ENCODE measurements at regions not wholly inside any gene's neighbourhood (a gene's known extent, or its start where the extent isn't known, plus 50 kb on each side); places are given as distances from the start of the nearest gene placed in this dataset.

- no peak overlapping the region for H3K4me3 ChIP-seq (ENCODE audit: low read depth, low read length)
- no peak for TF ChIP-seq CTCF (IDR thresholded peaks at IDR 0.05; ENCODE audit: borderline replicate concordance, insufficient read depth, low read depth, low read length)
Observed at GRCh38 chr2:226581004-226581403, 218.6 kb downstream of the IRS1 start.

- no peak overlapping the region for H3K4me3 ChIP-seq (ENCODE audit: low read depth, low read length)
- TF ChIP-seq CTCF (IDR thresholded peaks at IDR 0.05; ENCODE audit: borderline replicate concordance, insufficient read depth, low read depth, low read length), result no peak
Observed at GRCh38 chr2:226580403-226580802, 219.2 kb downstream of the IRS1 start.

GRCh38 chr2:226579519-226579918 lies 220.1 kb downstream of the IRS1 start:
- no peak for TF ChIP-seq CTCF (IDR thresholded peaks at IDR 0.05; ENCODE audit: borderline replicate concordance, insufficient read depth, low read depth, low read length)

GRCh38 chr2:226578879-226579278 lies 220.7 kb downstream of the IRS1 start:
- no peak overlapping the region for H3K4me3 ChIP-seq (ENCODE audit: low read depth, low read length)
- no peak for TF ChIP-seq CTCF (IDR thresholded peaks at IDR 0.05; ENCODE audit: borderline replicate concordance, insufficient read depth, low read depth, low read length)

More at GRCh38 chr2:226579519-226579918, 220.1 kb downstream of the IRS1 start:
- H3K4me3 ChIP-seq (ENCODE audit: low read depth, low read length), result no peak overlapping the region

- no peak for TF ChIP-seq CTCF (IDR thresholded peaks at IDR 0.05; ENCODE audit: borderline replicate concordance, insufficient read depth, low read depth, low read length)
- H3K4me3 ChIP-seq (ENCODE audit: low read depth, low read length), result no peak overlapping the region
Observed at GRCh38 chr2:226578373-226578772, 221.2 kb downstream of the IRS1 start.

GRCh38 chr2:226575928-226576327 lies 223.7 kb downstream of the IRS1 start:
- no peak overlapping the region for H3K4me3 ChIP-seq (ENCODE audit: low read depth, low read length)
- TF ChIP-seq CTCF (IDR thresholded peaks at IDR 0.05; ENCODE audit: borderline replicate concordance, insufficient read depth, low read depth, low read length), result no peak

- no peak overlapping the region for H3K4me3 ChIP-seq (ENCODE audit: low read depth, low read length)
- no peak for TF ChIP-seq CTCF (IDR thresholded peaks at IDR 0.05; ENCODE audit: borderline replicate concordance, insufficient read depth, low read depth, low read length)
Observed at GRCh38 chr2:226573158-226573557, 226.5 kb downstream of the IRS1 start.

Data from GM12875 (cell line).